IMR-90 (cell line): ENCODE measurements at regions not wholly inside any gene's neighbourhood (a gene's known extent, or its start where the extent isn't known, plus 50 kb on each side); places are given as distances from the start of the nearest gene placed in this dataset.

Source experiments
- ATAC-seq: fragments of 200-7000 bp; cut with Tn5 transposase; 2 replicates; pipeline ENCODE4 v1.9.1; 2020; ENCODE audit warnings: low read depth, mild to moderate bottlenecking, moderate library complexity
- BruUV-seq: library from RNA; stranded (reverse); fragments of 400-500 nt; replicated peaks from 2 replicates; lab custom pipeline; 2021; lab: Mats Ljungman, UMichigan
- CTCF ChIA-PET: fragments of 300-600 bp; formaldehyde crosslinking; extraction: SDS; loops from one replicate; lab custom pipeline; 2021; ENCODE audit warnings: antibody characterized with exemption; lab: Yijun Ruan, JAX
- POLR2A ChIA-PET: fragments of 300-600 bp; sonication (Branson Sonifier 250); formaldehyde crosslinking; loops from one replicate; lab custom pipeline; 2022; ENCODE audit warnings: antibody characterized with exemption; ENCODE audit not compliant: unreplicated experiment; lab: Charles Lee
- DNase-seq: peaks from one replicate; pipeline ENCODE4 v3.0.0; 2013
- H2AFZ ChIP-seq: replicated peaks from 2 replicates; pipeline ENCODE3; 2013; ENCODE audit warnings: low read length, mild to moderate bottlenecking; ENCODE audit not compliant: poor library complexity
- H2AK5ac ChIP-seq: 2 replicates; pipeline ENCODE4 v1.6.1; 2013; ENCODE audit warnings: low read depth, low read length, inconsistent platforms
- H2AK9ac ChIP-seq: replicated peaks from 2 replicates; pipeline ENCODE3; 2013; ENCODE audit warnings: mild to moderate bottlenecking, low read depth, low read length, moderate library complexity; ENCODE audit not compliant: poor library complexity
- H2BK120ac ChIP-seq: 2 replicates; pipeline ENCODE4 v1.6.1; 2013; ENCODE audit warnings: low read depth, low read length, inconsistent platforms
- H2BK15ac ChIP-seq: 3 replicates; pipeline ENCODE4 v1.6.1; 2013; ENCODE audit warnings: low read depth, low read length, inconsistent platforms
- H2BK20ac ChIP-seq: 2 replicates; pipeline ENCODE4 v1.6.1; 2013; ENCODE audit warnings: low read depth, mild to moderate bottlenecking, inconsistent platforms, low read length, moderate library complexity
- H2BK5ac ChIP-seq: 2 replicates; pipeline ENCODE4 v1.6.1; 2013; ENCODE audit warnings: mild to moderate bottlenecking, low read depth, low read length, inconsistent platforms; ENCODE audit not compliant: poor library complexity, severe bottlenecking
- H3K14ac ChIP-seq: replicated peaks from 2 replicates; pipeline ENCODE4 v1.6.1; 2013; ENCODE audit warnings: low read depth, low read length, inconsistent platforms
- H3K18ac ChIP-seq: 2 replicates; pipeline ENCODE4 v1.6.1; 2013; ENCODE audit warnings: low read depth, low read length, control low read depth
- H3K23ac ChIP-seq: 2 replicates; pipeline ENCODE4 v1.6.1; 2013; ENCODE audit warnings: low read depth, low read length, inconsistent platforms
- H3K27ac ChIP-seq: 2 replicates; pipeline ENCODE4 v1.5.1; 2013; ENCODE audit warnings: mild to moderate bottlenecking, control low read depth, low read length; ENCODE audit not compliant: insufficient read depth
- H3K27me3 ChIP-seq: 2 replicates; pipeline ENCODE4 v1.6.1; 2013; ENCODE audit warnings: low read length; ENCODE audit not compliant: control insufficient read depth, insufficient read depth
- H3K36me3 ChIP-seq: 2 replicates; pipeline ENCODE4 v1.6.1; 2013; ENCODE audit warnings: low read length, mixed read lengths; ENCODE audit not compliant: control insufficient read depth, insufficient read depth
- H3K4ac ChIP-seq: 2 replicates; pipeline ENCODE4 v1.6.1; 2013; ENCODE audit warnings: low read depth, low read length, inconsistent platforms
- H3K4me1 ChIP-seq: 2 replicates; pipeline ENCODE4 v1.6.1; 2013; ENCODE audit warnings: low read length, mixed read lengths; ENCODE audit not compliant: control insufficient read depth, insufficient read depth
- H3K4me2 ChIP-seq: 2 replicates; pipeline ENCODE4 v1.6.1; 2013; ENCODE audit warnings: low read depth, mild to moderate bottlenecking, control low read depth, low read length, moderate library complexity
- H3K4me3 ChIP-seq: 2 replicates; pipeline ENCODE4 v1.5.1; 2013; ENCODE audit warnings: low read depth, mild to moderate bottlenecking, control low read depth, low read length, moderate library complexity; ENCODE audit not compliant: insufficient read depth
- H3K56ac ChIP-seq: 2 replicates; pipeline ENCODE4 v1.6.1; 2013; ENCODE audit warnings: low read length, inconsistent platforms; ENCODE audit not compliant: insufficient read depth; ENCODE audit errors: extremely low read depth
- H3K79me1 ChIP-seq, 2 experiments: 2 replicates each; pipeline ENCODE4 v1.6.1; 2013; ENCODE audit warnings: low read length in 2 of 2, inconsistent platforms in 1 of 2, low read depth in 1 of 2
- H3K9ac ChIP-seq: 2 replicates; pipeline ENCODE4 v1.6.1; 2013; ENCODE audit warnings: low read depth, low read length, control low read depth
- H3K9me1 ChIP-seq: 2 replicates; pipeline ENCODE4 v1.6.1; 2013; ENCODE audit warnings: low read length, inconsistent platforms; ENCODE audit not compliant: insufficient read depth
- H3K9me3 ChIP-seq: 2 replicates; pipeline ENCODE4 v1.6.1; 2013; ENCODE audit warnings: low read length; ENCODE audit not compliant: control insufficient read depth, insufficient read depth
- H4K20me1 ChIP-seq: 2 replicates; pipeline ENCODE4 v1.6.1; 2013; ENCODE audit warnings: low read length, inconsistent platforms; ENCODE audit not compliant: insufficient read depth
- H4K5ac ChIP-seq: 2 replicates; pipeline ENCODE4 v1.6.1; 2013; ENCODE audit warnings: mild to moderate bottlenecking, low read depth, low read length, control low read depth
- H4K8ac ChIP-seq, 2 experiments: 2 replicates each; pipeline ENCODE4 v1.6.1; 2013; ENCODE audit warnings: low read depth in 2 of 2, low read length in 2 of 2, control low read depth in 1 of 2, inconsistent platforms in 1 of 2
- H4K91ac ChIP-seq: 2 replicates; pipeline ENCODE4 v1.6.1; 2013; ENCODE audit warnings: low read depth, low read length, inconsistent platforms; ENCODE audit not compliant: insufficient read depth
- CEBPB ChIP-seq: IDR thresholded peaks from 2 replicates; pipeline ENCODE4 v1.6.1; 2012; ENCODE audit warnings: low read depth, low read length, improper control_type of control experiment
- ELK1 ChIP-seq: fragments of 150-350 bp; IDR thresholded peaks from 2 replicates; pipeline ENCODE4 v1.6.1; 2016; ENCODE audit warnings: low read depth, mild to moderate bottlenecking, low read length, moderate library complexity, borderline replicate concordance
- MAFK ChIP-seq: IDR thresholded peaks from 2 replicates; pipeline ENCODE4 v1.6.1; 2012; ENCODE audit warnings: low read depth, low read length, improper control_type of control experiment
- POLR2A ChIP-seq: IDR thresholded peaks from 2 replicates; pipeline ENCODE4 v1.6.1; 2012; ENCODE audit warnings: mild to moderate bottlenecking, low read depth, low read length
- RAD21 ChIP-seq: IDR thresholded peaks from 2 replicates; pipeline ENCODE4 v1.6.1; 2012; ENCODE audit warnings: low read length, improper control_type of control experiment
- SMC3 ChIP-seq: fragments of 150-350 bp; IDR thresholded peaks from 2 replicates; pipeline ENCODE4 v1.6.1; 2016; ENCODE audit warnings: low read depth, mild to moderate bottlenecking, antibody characterized with exemption, low read length, moderate library complexity
- WGBS, 2 experiments: methylation state at CpG; one replicate each; pipeline versions ENCODE4 v1.1.5 to v1.1.7; 2013; ENCODE audit warnings: missing lambda C conversion rate in 2 of 2; ENCODE audit not compliant: insufficient read length in 1 of 2; ENCODE audit errors: extremely low coverage in 2 of 2; 5-methylcytosine and 5-hydroxymethylcytosine counted together
- dilution Hi-C: fragments of 300-500 bp; cut with HindIII; formaldehyde crosslinking; loops from one replicate; pipeline ENCODE4 v1.14.3; 2018; ENCODE audit warnings: low sequenced_read_pairs; ENCODE audit not compliant: unreplicated experiment
- in situ Hi-C: fragments of 300-500 bp; cut with MboI; formaldehyde crosslinking; loops from 3 replicates; pipeline ENCODE4 v1.14.3; 2019; ENCODE audit warnings: low sequenced_read_pairs, inconsistent platforms, mixed read lengths
- intact Hi-C: fragments of 100-400 bp; cut with micrococcal nuclease; formaldehyde crosslinking; loops from 2 replicates; pipeline ENCODE4 v1.10.0; 2022

DNA sequence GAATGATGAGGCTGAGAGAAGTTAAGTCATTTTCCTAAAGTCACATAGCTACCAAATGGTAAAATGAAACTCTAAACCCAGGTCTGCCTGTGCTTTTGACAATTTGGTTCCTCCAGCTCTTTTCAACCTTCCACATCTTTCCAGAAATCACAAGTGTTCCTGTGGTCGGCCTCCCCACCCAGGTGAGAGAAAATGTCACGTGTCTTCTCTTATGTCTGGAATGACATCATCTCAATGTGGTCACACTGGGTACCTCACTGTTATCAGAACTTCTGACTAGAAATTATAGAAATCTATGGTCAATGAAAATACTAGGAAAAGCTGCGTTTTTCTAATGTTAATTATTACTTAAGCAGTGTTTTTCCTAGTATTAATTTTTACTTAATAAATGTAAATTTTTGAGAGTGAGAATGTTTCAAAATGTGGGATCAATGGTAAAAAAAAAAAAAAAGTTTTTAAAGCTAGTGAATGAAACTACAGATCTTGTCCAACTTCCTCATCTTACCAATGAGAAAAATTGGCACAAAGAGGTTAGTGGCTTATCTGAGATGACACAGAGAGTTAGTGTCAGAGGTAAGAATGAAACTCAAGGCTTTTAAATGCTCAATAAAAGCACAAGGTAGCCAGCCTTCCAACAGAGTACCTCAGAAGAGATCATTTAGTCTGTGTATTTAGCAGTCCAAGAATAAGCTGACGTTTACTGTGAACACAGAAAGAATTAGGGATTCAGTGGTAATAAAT, 228.7 kb upstream of the NR4A3 start:
- H4K20me1 ChIP-seq = no peaks in the 10 kb centered on the region
- no peak overlapping the region for H2AK5ac ChIP-seq
- no peak overlapping the region for H4K5ac ChIP-seq
- intact Hi-C loops (no loop called here), in situ Hi-C loops (no loop called here), dilution Hi-C loops (no loop called here)
- ChIA-PET CTCF (no interaction called here), POLR2A (no interaction called here)
- no peak overlapping the region for H3K18ac ChIP-seq
- no peak overlapping the region for H2AK9ac ChIP-seq
- DNase-seq = no peak
- H2BK15ac ChIP-seq = no peak overlapping the region
- H3K27me3 ChIP-seq = peaks cover 5% of the 10 kb centered on the region
- no peaks in the 10 kb centered on the region for H3K9me1 ChIP-seq
- H3K4me1 ChIP-seq = no peaks in the 10 kb centered on the region
- H3K4me2 ChIP-seq = no peak overlapping the region
- no peak overlapping the region for H4K8ac ChIP-seq
- no peak for ATAC-seq
- no peak overlapping the region for H3K14ac ChIP-seq
- no peak overlapping the region for H3K27ac ChIP-seq
- no peak overlapping the region for H3K56ac ChIP-seq
- H2BK120ac ChIP-seq = no peak overlapping the region
- TF ChIP-seq MAFK (no peak), CEBPB (no peak), ELK1 (no peak), POLR2A (no peak), SMC3 (no peak), RAD21 (no peak)
- no peak overlapping the region for H2BK5ac ChIP-seq
- H3K23ac ChIP-seq = no peak overlapping the region
- WGBS, 2 experiments = no CpG with 5 or more reads among the region's 4 CpGs
- no peak overlapping the region for H2BK20ac ChIP-seq
- no peak overlapping the region for H3K4me3 ChIP-seq
- H3K9ac ChIP-seq = no peak overlapping the region
- H3K4ac ChIP-seq = no peak overlapping the region
- H3K9me3 ChIP-seq = no peaks in the 10 kb centered on the region
- BruUV-seq = no TSS peak
- no peak overlapping the region for H2AFZ ChIP-seq
- H3K36me3 ChIP-seq = no peaks in the 10 kb centered on the region
- H4K91ac ChIP-seq = no peak overlapping the region
- no peaks in the 10 kb centered on the region for H3K79me1 ChIP-seq
